ENCODE measurements at regions not wholly inside any gene's neighbourhood (a gene's known extent, or its start where the extent isn't known, plus 50 kb on each side); places are given as distances from the start of the nearest gene placed in this dataset.

- Histone ChIP-seq H3K27me3 (replicated peaks; ENCODE audit: control insufficient read depth, insufficient read depth, low read length, poor library complexity, severe bottlenecking) (peaks cover 5% of the 10 kb centered on the region), H3K9me3 (ENCODE audit: control insufficient read depth, low read length) (no peaks in the 10 kb centered on the region), H3K4me3 (ENCODE audit: insufficient read depth, low read depth, low read length, poor library complexity, severe bottlenecking) (no peak overlapping the region), H3K36me3 (ENCODE audit: control insufficient read depth, insufficient read depth, low read length) (no peaks in the 10 kb centered on the region), H3K4me1 (ENCODE audit: control insufficient read depth, insufficient read depth, low read length, poor library complexity, severe bottlenecking) (no peaks in the 10 kb centered on the region), H3K27ac (ENCODE audit: insufficient read depth, low read length, poor library complexity, severe bottlenecking) (no peak overlapping the region)
- DNase-seq = no peak
Measured at GRCh38 chr12:91319071-91319760, 136.6 kb upstream of the DCN start.

GRCh38 chr12:91317306-91317705 lies 134.7 kb upstream of the DCN start:
- DNase-seq = no peak
- Histone ChIP-seq H3K27ac (ENCODE audit: insufficient read depth, low read length, poor library complexity, severe bottlenecking) (no peak overlapping the region), H3K4me1 (ENCODE audit: control insufficient read depth, insufficient read depth, low read length, poor library complexity, severe bottlenecking) (no peaks in the 10 kb centered on the region), H3K9me3 (ENCODE audit: control insufficient read depth, low read length) (no peaks in the 10 kb centered on the region), H3K36me3 (ENCODE audit: control insufficient read depth, insufficient read depth, low read length) (no peaks in the 10 kb centered on the region), H3K4me3 (ENCODE audit: insufficient read depth, low read depth, low read length, poor library complexity, severe bottlenecking) (no peak overlapping the region), H3K27me3 (replicated peaks; ENCODE audit: control insufficient read depth, insufficient read depth, low read length, poor library complexity, severe bottlenecking) (peaks cover 5% of the 10 kb centered on the region)

GRCh38 chr12:91316907-91317269 lies 134.3 kb upstream of the DCN start:
- Histone ChIP-seq H3K4me3 (ENCODE audit: insufficient read depth, low read depth, low read length, poor library complexity, severe bottlenecking) (no peak overlapping the region), H3K27ac (ENCODE audit: insufficient read depth, low read length, poor library complexity, severe bottlenecking) (no peak overlapping the region), H3K36me3 (ENCODE audit: control insufficient read depth, insufficient read depth, low read length) (no peaks in the 10 kb centered on the region), H3K4me1 (ENCODE audit: control insufficient read depth, insufficient read depth, low read length, poor library complexity, severe bottlenecking) (no peaks in the 10 kb centered on the region), H3K9me3 (ENCODE audit: control insufficient read depth, low read length) (no peaks in the 10 kb centered on the region), H3K27me3 (replicated peaks; ENCODE audit: control insufficient read depth, insufficient read depth, low read length, poor library complexity, severe bottlenecking) (peaks cover 5% of the 10 kb centered on the region)
- no peak for DNase-seq

GRCh38 chr12:91316161-91316906 lies 133.7 kb upstream of the DCN start:
- DNase-seq = no peak
- peaks cover 5% of the 10 kb centered on the region for H3K27me3 ChIP-seq (replicated peaks; ENCODE audit: control insufficient read depth, insufficient read depth, low read length, poor library complexity, severe bottlenecking)
- no peak overlapping the region for H3K27ac ChIP-seq (ENCODE audit: insufficient read depth, low read length, poor library complexity, severe bottlenecking)
- H3K4me3 ChIP-seq (ENCODE audit: insufficient read depth, low read depth, low read length, poor library complexity, severe bottlenecking) = no peak overlapping the region
- no peaks in the 10 kb centered on the region for H3K4me1 ChIP-seq (ENCODE audit: control insufficient read depth, insufficient read depth, low read length, poor library complexity, severe bottlenecking)
- H3K36me3 ChIP-seq (ENCODE audit: control insufficient read depth, insufficient read depth, low read length) = no peaks in the 10 kb centered on the region
- H3K9me3 ChIP-seq (ENCODE audit: control insufficient read depth, low read length) = no peaks in the 10 kb centered on the region

- H3K36me3 ChIP-seq (ENCODE audit: control insufficient read depth, insufficient read depth, low read length) = no peaks in the 10 kb centered on the region
- H3K4me3 ChIP-seq (ENCODE audit: insufficient read depth, low read depth, low read length, poor library complexity, severe bottlenecking) = no peak overlapping the region
- H3K27me3 ChIP-seq (replicated peaks; ENCODE audit: control insufficient read depth, insufficient read depth, low read length, poor library complexity, severe bottlenecking) = peaks cover under 1% of the 10 kb centered on the region
- H3K27ac ChIP-seq (ENCODE audit: insufficient read depth, low read length, poor library complexity, severe bottlenecking) = no peak overlapping the region
- no peak for DNase-seq
- H3K9me3 ChIP-seq (ENCODE audit: control insufficient read depth, low read length) = no peaks in the 10 kb centered on the region
- H3K4me1 ChIP-seq (ENCODE audit: control insufficient read depth, insufficient read depth, low read length, poor library complexity, severe bottlenecking) = no peaks in the 10 kb centered on the region
Measured at GRCh38 chr12:91311081-91311480, 128.5 kb upstream of the DCN start.

- H3K27ac ChIP-seq (ENCODE audit: insufficient read depth, low read length, poor library complexity, severe bottlenecking) = no peak overlapping the region
- H3K27me3 ChIP-seq (replicated peaks; ENCODE audit: control insufficient read depth, insufficient read depth, low read length, poor library complexity, severe bottlenecking) = no peaks in the 10 kb centered on the region
- no peak overlapping the region for H3K4me3 ChIP-seq (ENCODE audit: insufficient read depth, low read depth, low read length, poor library complexity, severe bottlenecking)
- no peaks in the 10 kb centered on the region for H3K36me3 ChIP-seq (ENCODE audit: control insufficient read depth, insufficient read depth, low read length)
- no peaks in the 10 kb centered on the region for H3K4me1 ChIP-seq (ENCODE audit: control insufficient read depth, insufficient read depth, low read length, poor library complexity, severe bottlenecking)
- H3K9me3 ChIP-seq (ENCODE audit: control insufficient read depth, low read length) = no peaks in the 10 kb centered on the region
- no peak for DNase-seq
Measured at GRCh38 chr12:91309450-91309849, 126.8 kb upstream of the DCN start.

- Histone ChIP-seq H3K36me3 (ENCODE audit: control insufficient read depth, insufficient read depth, low read length) (no peaks in the 10 kb centered on the region), H3K27me3 (replicated peaks; ENCODE audit: control insufficient read depth, insufficient read depth, low read length, poor library complexity, severe bottlenecking) (no peaks in the 10 kb centered on the region), H3K27ac (ENCODE audit: insufficient read depth, low read length, poor library complexity, severe bottlenecking) (no peak overlapping the region), H3K4me3 (ENCODE audit: insufficient read depth, low read depth, low read length, poor library complexity, severe bottlenecking) (no peak overlapping the region), H3K4me1 (ENCODE audit: control insufficient read depth, insufficient read depth, low read length, poor library complexity, severe bottlenecking) (no peaks in the 10 kb centered on the region), H3K9me3 (ENCODE audit: control insufficient read depth, low read length) (no peaks in the 10 kb centered on the region)
- DNase-seq = no peak
Measured at GRCh38 chr12:91307957-91308670, 125.5 kb upstream of the DCN start.

- no peaks in the 10 kb centered on the region for H3K9me3 ChIP-seq (ENCODE audit: control insufficient read depth, low read length)
- H3K4me3 ChIP-seq (ENCODE audit: insufficient read depth, low read depth, low read length, poor library complexity, severe bottlenecking) = no peak overlapping the region
- DNase-seq = no peak
- no peaks in the 10 kb centered on the region for H3K36me3 ChIP-seq (ENCODE audit: control insufficient read depth, insufficient read depth, low read length)
- no peak overlapping the region for H3K27ac ChIP-seq (ENCODE audit: insufficient read depth, low read length, poor library complexity, severe bottlenecking)
- H3K27me3 ChIP-seq (replicated peaks; ENCODE audit: control insufficient read depth, insufficient read depth, low read length, poor library complexity, severe bottlenecking) = no peaks in the 10 kb centered on the region
- H3K4me1 ChIP-seq (ENCODE audit: control insufficient read depth, insufficient read depth, low read length, poor library complexity, severe bottlenecking) = no peaks in the 10 kb centered on the region
Measured at GRCh38 chr12:91290354-91290753, 107.7 kb upstream of the DCN start.

- Histone ChIP-seq H3K36me3 (ENCODE audit: control insufficient read depth, insufficient read depth, low read length) (no peaks in the 10 kb centered on the region), H3K27me3 (replicated peaks; ENCODE audit: control insufficient read depth, insufficient read depth, low read length, poor library complexity, severe bottlenecking) (no peaks in the 10 kb centered on the region), H3K9me3 (ENCODE audit: control insufficient read depth, low read length) (no peaks in the 10 kb centered on the region), H3K27ac (ENCODE audit: insufficient read depth, low read length, poor library complexity, severe bottlenecking) (no peak overlapping the region), H3K4me1 (ENCODE audit: control insufficient read depth, insufficient read depth, low read length, poor library complexity, severe bottlenecking) (no peaks in the 10 kb centered on the region), H3K4me3 (ENCODE audit: insufficient read depth, low read depth, low read length, poor library complexity, severe bottlenecking) (no peak overlapping the region)
- no peak for DNase-seq
Measured at GRCh38 chr12:91289906-91290305, 107.3 kb upstream of the DCN start.

- Histone ChIP-seq H3K36me3 (ENCODE audit: control insufficient read depth, insufficient read depth, low read length) (no peaks in the 10 kb centered on the region), H3K4me3 (ENCODE audit: insufficient read depth, low read depth, low read length, poor library complexity, severe bottlenecking) (no peak overlapping the region), H3K4me1 (ENCODE audit: control insufficient read depth, insufficient read depth, low read length, poor library complexity, severe bottlenecking) (no peaks in the 10 kb centered on the region), H3K27ac (ENCODE audit: insufficient read depth, low read length, poor library complexity, severe bottlenecking) (no peak overlapping the region), H3K27me3 (replicated peaks; ENCODE audit: control insufficient read depth, insufficient read depth, low read length, poor library complexity, severe bottlenecking) (no peaks in the 10 kb centered on the region), H3K9me3 (ENCODE audit: control insufficient read depth, low read length) (no peaks in the 10 kb centered on the region)
- DNase-seq = no peak
Measured at GRCh38 chr12:91289072-91289471, 106.5 kb upstream of the DCN start.
